Testis (tissue), 2 donors: ENCODE measurements at regions not wholly inside any gene's neighbourhood (a gene's known extent, or its start where the extent isn't known, plus 50 kb on each side); places are given as distances from the start of the nearest gene placed in this dataset.

ENCODE experiments used
- POLR2A ChIP-seq: fragments of 450-650 bp; IDR thresholded peaks from one replicate; pipeline ENCODE4 v1.6.1; 2017; ENCODE audit warnings: antibody characterized with exemption, mild to moderate bottlenecking, moderate library complexity
- TF ChIP-seq, protein P1 (sequence below), 3 experiments: fragments of 450-650 bp in 2 of 3; fragments of 200-600 bp in 1 of 3; sonication (generic) in 1 of 3; IDR thresholded peaks; one replicate each; pipeline ENCODE4 v1.5.1; 2016 to 2019; ENCODE audit warnings: antibody characterized with exemption in 3 of 3, mild to moderate bottlenecking in 2 of 3, moderate library complexity in 1 of 3

GRCh38 chrX:98523521-98523920 lies 1639.8 kb downstream of the RPA4 start:
- no peak for TF ChIP-seq POLR2A
- TF ChIP-seq, protein P1, sequence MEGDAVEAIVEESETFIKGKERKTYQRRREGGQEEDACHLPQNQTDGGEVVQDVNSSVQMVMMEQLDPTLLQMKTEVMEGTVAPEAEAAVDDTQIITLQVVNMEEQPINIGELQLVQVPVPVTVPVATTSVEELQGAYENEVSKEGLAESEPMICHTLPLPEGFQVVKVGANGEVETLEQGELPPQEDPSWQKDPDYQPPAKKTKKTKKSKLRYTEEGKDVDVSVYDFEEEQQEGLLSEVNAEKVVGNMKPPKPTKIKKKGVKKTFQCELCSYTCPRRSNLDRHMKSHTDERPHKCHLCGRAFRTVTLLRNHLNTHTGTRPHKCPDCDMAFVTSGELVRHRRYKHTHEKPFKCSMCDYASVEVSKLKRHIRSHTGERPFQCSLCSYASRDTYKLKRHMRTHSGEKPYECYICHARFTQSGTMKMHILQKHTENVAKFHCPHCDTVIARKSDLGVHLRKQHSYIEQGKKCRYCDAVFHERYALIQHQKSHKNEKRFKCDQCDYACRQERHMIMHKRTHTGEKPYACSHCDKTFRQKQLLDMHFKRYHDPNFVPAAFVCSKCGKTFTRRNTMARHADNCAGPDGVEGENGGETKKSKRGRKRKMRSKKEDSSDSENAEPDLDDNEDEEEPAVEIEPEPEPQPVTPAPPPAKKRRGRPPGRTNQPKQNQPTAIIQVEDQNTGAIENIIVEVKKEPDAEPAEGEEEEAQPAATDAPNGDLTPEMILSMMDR (IDR thresholded peaks at IDR 0.05): no peak
